ENCODE measurements at regions not wholly inside any gene's neighbourhood (a gene's known extent, or its start where the extent isn't known, plus 50 kb on each side); places are given as distances from the start of the nearest gene placed in this dataset.

DNA sequence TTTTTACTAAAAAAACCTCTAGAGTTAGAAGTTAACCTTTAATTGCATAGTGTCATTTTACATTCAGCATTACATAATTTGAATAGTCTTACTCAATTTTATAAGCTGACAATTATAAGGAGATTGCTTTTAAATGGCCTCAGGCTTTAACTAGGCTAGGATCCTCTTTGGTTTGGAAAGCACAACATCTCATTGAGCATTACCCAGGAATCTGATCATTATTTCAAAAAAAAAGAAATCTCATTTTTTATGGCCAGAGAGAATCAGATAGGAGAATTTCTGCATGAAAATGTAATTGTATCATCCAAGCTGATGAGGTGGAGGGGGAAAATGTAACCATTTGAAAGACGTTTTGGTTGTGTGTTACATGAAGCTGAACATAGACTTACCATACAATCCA, 324.9 kb upstream of the POT1 start (continued):
- TF ChIP-seq, protein P1, sequence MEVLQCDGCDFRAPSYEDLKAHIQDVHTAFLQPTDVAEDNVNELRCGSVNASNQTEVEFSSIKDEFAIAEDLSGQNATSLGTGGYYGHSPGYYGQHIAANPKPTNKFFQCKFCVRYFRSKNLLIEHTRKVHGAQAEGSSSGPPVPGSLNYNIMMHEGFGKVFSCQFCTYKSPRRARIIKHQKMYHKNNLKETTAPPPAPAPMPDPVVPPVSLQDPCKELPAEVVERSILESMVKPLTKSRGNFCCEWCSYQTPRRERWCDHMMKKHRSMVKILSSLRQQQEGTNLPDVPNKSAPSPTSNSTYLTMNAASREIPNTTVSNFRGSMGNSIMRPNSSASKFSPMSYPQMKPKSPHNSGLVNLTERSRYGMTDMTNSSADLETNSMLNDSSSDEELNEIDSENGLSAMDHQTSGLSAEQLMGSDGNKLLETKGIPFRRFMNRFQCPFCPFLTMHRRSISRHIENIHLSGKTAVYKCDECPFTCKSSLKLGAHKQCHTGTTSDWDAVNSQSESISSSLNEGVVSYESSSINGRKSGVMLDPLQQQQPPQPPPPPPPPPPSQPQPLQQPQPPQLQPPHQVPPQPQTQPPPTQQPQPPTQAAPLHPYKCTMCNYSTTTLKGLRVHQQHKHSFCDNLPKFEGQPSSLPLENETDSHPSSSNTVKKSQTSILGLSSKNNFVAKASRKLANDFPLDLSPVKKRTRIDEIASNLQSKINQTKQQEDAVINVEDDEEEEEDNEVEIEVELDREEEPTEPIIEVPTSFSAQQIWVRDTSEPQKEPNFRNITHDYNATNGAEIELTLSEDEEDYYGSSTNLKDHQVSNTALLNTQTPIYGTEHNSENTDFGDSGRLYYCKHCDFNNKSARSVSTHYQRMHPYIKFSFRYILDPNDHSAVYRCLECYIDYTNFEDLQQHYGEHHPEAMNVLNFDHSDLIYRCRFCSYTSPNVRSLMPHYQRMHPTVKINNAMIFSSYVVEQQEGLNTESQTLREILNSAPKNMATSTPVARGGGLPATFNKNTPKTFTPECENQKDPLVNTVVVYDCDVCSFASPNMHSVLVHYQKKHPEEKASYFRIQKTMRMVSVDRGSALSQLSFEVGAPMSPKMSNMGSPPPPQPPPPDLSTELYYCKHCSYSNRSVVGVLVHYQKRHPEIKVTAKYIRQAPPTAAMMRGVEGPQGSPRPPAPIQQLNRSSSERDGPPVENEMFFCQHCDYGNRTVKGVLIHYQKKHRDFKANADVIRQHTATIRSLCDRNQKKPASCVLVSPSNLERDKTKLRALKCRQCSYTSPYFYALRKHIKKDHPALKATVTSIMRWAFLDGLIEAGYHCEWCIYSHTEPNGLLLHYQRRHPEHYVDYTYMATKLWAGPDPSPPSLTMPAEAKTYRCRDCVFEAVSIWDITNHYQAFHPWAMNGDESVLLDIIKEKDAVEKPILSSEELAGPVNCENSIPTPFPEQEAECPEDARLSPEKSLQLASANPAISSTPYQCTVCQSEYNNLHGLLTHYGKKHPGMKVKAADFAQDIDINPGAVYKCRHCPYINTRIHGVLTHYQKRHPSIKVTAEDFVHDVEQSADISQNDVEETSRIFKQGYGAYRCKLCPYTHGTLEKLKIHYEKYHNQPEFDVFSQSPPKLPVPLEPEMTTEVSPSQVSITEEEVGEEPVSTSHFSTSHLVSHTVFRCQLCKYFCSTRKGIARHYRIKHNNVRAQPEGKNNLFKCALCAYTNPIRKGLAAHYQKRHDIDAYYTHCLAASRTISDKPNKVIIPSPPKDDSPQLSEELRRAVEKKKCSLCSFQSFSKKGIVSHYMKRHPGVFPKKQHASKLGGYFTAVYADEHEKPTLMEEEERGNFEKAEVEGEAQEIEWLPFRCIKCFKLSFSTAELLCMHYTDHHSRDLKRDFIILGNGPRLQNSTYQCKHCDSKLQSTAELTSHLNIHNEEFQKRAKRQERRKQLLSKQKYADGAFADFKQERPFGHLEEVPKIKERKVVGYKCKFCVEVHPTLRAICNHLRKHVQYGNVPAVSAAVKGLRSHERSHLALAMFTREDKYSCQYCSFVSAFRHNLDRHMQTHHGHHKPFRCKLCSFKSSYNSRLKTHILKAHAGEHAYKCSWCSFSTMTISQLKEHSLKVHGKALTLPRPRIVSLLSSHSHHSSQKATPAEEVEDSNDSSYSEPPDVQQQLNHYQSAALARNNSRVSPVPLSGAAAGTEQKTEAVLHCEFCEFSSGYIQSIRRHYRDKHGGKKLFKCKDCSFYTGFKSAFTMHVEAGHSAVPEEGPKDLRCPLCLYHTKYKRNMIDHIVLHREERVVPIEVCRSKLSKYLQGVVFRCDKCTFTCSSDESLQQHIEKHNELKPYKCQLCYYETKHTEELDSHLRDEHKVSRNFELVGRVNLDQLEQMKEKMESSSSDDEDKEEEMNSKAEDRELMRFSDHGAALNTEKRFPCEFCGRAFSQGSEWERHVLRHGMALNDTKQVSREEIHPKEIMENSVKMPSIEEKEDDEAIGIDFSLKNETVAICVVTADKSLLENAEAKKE (CRISPR knock-in tag; IDR thresholded peaks at IDR 0.05): no peak

DNA sequence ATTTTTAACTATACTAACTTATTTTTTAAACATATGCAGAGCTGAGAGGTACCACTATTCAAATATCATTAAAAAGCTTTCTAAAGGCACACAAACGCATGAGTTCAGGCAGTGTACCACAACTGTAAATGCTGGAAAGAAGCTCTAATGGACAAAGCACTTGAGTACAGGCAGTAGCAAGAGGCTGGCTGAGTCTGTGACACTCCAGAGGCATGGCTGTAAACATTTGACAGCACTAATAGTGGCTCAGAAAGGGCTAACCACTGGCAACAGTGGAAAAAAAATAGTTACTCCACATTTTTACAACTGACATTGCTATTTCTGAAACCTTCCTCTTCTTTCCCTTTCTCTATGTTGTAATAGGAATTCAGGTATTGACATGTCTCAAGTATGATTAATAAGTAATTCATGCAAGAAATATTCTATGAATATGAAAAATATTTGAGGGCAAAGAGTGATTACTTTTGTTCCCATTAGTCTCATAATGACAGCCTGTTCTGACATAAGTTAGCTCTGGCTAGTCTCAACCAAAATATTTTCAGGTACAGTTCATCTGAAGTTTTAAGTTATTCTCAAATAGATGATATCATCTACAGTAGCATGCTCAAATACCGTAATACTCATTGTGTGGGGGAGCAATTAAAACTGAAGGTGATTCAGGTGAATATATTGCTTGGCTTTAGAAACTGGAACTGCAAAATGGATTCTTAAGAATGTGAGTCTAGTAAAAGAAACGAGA, 324.0 kb upstream of the POT1 start:
- H3K27ac ChIP-seq (ENCODE audit: low read depth): no peak overlapping the region
- H3K27me3 ChIP-seq (ENCODE audit: insufficient read depth): no peaks in the 10 kb centered on the region
- H3K4me3 Mint-ChIP-seq: no peak overlapping the region
- no peaks in the 10 kb centered on the region for H3K36me3 ChIP-seq (ENCODE audit: insufficient read depth)
- H3K4me2 ChIP-seq: no peak overlapping the region
- no peaks in the 10 kb centered on the region for H4K20me1 ChIP-seq (replicated peaks; ENCODE audit: insufficient read depth)
- no peaks in the 10 kb centered on the region for H3K27me3 Mint-ChIP-seq (ENCODE audit: insufficient read depth, low read depth, poor library complexity)
- no peaks in the 10 kb centered on the region for H3K79me2 ChIP-seq (replicated peaks; ENCODE audit: insufficient read depth)
- no peak for TF ChIP-seq EZH2phosphoT487 (IDR thresholded peaks at IDR 0.05; ENCODE audit: unreplicated experiment)
- TF ChIP-seq CREB1 (CRISPR knock-in tag; IDR thresholded peaks at IDR 0.05; ENCODE audit: low read depth): no peak
- no peak for TF ChIP-seq EZH2 (IDR thresholded peaks at IDR 0.05; ENCODE audit: low read depth, unreplicated experiment)
- TF ChIP-seq POLR2AphosphoS5 (IDR thresholded peaks at IDR 0.05; ENCODE audit: low read depth): no peak
- TF ChIP-seq, protein P2, sequence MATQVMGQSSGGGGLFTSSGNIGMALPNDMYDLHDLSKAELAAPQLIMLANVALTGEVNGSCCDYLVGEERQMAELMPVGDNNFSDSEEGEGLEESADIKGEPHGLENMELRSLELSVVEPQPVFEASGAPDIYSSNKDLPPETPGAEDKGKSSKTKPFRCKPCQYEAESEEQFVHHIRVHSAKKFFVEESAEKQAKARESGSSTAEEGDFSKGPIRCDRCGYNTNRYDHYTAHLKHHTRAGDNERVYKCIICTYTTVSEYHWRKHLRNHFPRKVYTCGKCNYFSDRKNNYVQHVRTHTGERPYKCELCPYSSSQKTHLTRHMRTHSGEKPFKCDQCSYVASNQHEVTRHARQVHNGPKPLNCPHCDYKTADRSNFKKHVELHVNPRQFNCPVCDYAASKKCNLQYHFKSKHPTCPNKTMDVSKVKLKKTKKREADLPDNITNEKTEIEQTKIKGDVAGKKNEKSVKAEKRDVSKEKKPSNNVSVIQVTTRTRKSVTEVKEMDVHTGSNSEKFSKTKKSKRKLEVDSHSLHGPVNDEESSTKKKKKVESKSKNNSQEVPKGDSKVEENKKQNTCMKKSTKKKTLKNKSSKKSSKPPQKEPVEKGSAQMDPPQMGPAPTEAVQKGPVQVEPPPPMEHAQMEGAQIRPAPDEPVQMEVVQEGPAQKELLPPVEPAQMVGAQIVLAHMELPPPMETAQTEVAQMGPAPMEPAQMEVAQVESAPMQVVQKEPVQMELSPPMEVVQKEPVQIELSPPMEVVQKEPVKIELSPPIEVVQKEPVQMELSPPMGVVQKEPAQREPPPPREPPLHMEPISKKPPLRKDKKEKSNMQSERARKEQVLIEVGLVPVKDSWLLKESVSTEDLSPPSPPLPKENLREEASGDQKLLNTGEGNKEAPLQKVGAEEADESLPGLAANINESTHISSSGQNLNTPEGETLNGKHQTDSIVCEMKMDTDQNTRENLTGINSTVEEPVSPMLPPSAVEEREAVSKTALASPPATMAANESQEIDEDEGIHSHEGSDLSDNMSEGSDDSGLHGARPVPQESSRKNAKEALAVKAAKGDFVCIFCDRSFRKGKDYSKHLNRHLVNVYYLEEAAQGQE (IDR thresholded peaks at IDR 0.05; ENCODE audit: unreplicated experiment): no peak
- no peak overlapping the region for H3K27ac Mint-ChIP-seq
- H3K4me3 ChIP-seq: no peak overlapping the region
- H3K9me2 ChIP-seq (ENCODE audit: insufficient read depth): no peaks in the 10 kb centered on the region
- H3K4me1 Mint-ChIP-seq: peaks cover 35% of the 10 kb centered on the region
- no peak for DNase-seq (ENCODE audit: low spot score)
- peaks cover 44% of the 10 kb centered on the region for H3K4me1 ChIP-seq (ENCODE audit: insufficient read depth)
- no peaks in the 10 kb centered on the region for H3K9me3 Mint-ChIP-seq
- H2AFZ ChIP-seq: no peak overlapping the region
- no peaks in the 10 kb centered on the region for H3F3A ChIP-seq (replicated peaks; ENCODE audit: low read depth)
- no peak for ATAC-seq
- no peaks in the 10 kb centered on the region for H3K36me3 Mint-ChIP-seq (ENCODE audit: low read depth)

Measured in GM23338 (cell line).